Mesothelial cell of epicardium (in vitro differentiated cells): ENCODE measurements at regions not wholly inside any gene's neighbourhood (a gene's known extent, or its start where the extent isn't known, plus 50 kb on each side); places are given as distances from the start of the nearest gene placed in this dataset.

ENCODE experiments used
- DNase-seq, 2 experiments: peaks; one replicate each; pipeline ENCODE4 v3.0.0; 2021; ENCODE audit warnings: low spot score in 2 of 2; ENCODE audit not compliant: unreplicated experiment in 2 of 2
- H3K27ac Mint-ChIP-seq: 2 replicates; pipeline ENCODE4 v1.8.0; 2021; ENCODE audit warnings: mixed read lengths
- H3K27me3 Mint-ChIP-seq: 2 replicates; pipeline ENCODE4 v1.8.0; 2021; ENCODE audit warnings: low read depth, mixed read lengths
- H3K36me3 Mint-ChIP-seq: 2 replicates; pipeline ENCODE4 v1.8.0; 2021; ENCODE audit warnings: mixed read lengths
- H3K4me1 Mint-ChIP-seq: 2 replicates; pipeline ENCODE4 v1.8.0; 2021; ENCODE audit warnings: mixed read lengths
- H3K4me3 Mint-ChIP-seq: 2 replicates; pipeline ENCODE4 v1.8.0; 2021; ENCODE audit warnings: mild to moderate bottlenecking, moderate library complexity, mixed read lengths
- H3K9me3 Mint-ChIP-seq: 2 replicates; pipeline ENCODE4 v1.8.0; 2021; ENCODE audit warnings: mixed read lengths
- TF ChIP-seq, protein P1 (sequence below): fragments of 200-600 bp; sonication (generic); IDR thresholded peaks from one replicate; pipeline ENCODE4 v1.5.0; 2021; ENCODE audit warnings: antibody characterized with exemption; ENCODE audit not compliant: unreplicated experiment

GRCh38 chr12:116420227-116420880, 138.8 kb upstream of the MAP1LC3B2 start:
- Mint-ChIP-seq H3K4me1 (peaks cover 13% of the 10 kb centered on the region), H3K36me3 (no peaks in the 10 kb centered on the region), H3K27me3 (no peaks in the 10 kb centered on the region), H3K4me3 (no peak overlapping the region), H3K27ac (peak overlapping the region; percentile 43), H3K9me3 (peaks cover 6% of the 10 kb centered on the region)
- TF ChIP-seq, protein P1, sequence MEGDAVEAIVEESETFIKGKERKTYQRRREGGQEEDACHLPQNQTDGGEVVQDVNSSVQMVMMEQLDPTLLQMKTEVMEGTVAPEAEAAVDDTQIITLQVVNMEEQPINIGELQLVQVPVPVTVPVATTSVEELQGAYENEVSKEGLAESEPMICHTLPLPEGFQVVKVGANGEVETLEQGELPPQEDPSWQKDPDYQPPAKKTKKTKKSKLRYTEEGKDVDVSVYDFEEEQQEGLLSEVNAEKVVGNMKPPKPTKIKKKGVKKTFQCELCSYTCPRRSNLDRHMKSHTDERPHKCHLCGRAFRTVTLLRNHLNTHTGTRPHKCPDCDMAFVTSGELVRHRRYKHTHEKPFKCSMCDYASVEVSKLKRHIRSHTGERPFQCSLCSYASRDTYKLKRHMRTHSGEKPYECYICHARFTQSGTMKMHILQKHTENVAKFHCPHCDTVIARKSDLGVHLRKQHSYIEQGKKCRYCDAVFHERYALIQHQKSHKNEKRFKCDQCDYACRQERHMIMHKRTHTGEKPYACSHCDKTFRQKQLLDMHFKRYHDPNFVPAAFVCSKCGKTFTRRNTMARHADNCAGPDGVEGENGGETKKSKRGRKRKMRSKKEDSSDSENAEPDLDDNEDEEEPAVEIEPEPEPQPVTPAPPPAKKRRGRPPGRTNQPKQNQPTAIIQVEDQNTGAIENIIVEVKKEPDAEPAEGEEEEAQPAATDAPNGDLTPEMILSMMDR: no peak
- no peak for DNase-seq

- Mint-ChIP-seq H3K36me3 (no peaks in the 10 kb centered on the region), H3K9me3 (peaks cover 6% of the 10 kb centered on the region), H3K4me1 (peaks cover 26% of the 10 kb centered on the region), H3K27ac (no peak overlapping the region), H3K27me3 (no peaks in the 10 kb centered on the region), H3K4me3 (no peak overlapping the region)
- TF ChIP-seq, protein P1: no peak
- no peak for DNase-seq
Observed at GRCh38 chr12:116421785-116422538, 137.2 kb upstream of the MAP1LC3B2 start.

GRCh38 chr12:116423094-116423493, 136.1 kb upstream of the MAP1LC3B2 start:
- H3K36me3 Mint-ChIP-seq: no peaks in the 10 kb centered on the region
- peaks cover 6% of the 10 kb centered on the region for H3K9me3 Mint-ChIP-seq

GRCh38 chr12:116425256-116426193, 133.7 kb upstream of the MAP1LC3B2 start:
- DNase-seq: no peak
- H3K9me3 Mint-ChIP-seq: peaks cover 6% of the 10 kb centered on the region
- no peak overlapping the region for H3K4me3 Mint-ChIP-seq
- TF ChIP-seq, protein P1: no peak
- no peaks in the 10 kb centered on the region for H3K36me3 Mint-ChIP-seq
- peaks cover 51% of the 10 kb centered on the region for H3K4me1 Mint-ChIP-seq
- H3K27me3 Mint-ChIP-seq: no peaks in the 10 kb centered on the region
- peak overlapping the region; percentile 97 for H3K27ac Mint-ChIP-seq

More at GRCh38 chr12:116423094-116423493, 136.1 kb upstream of the MAP1LC3B2 start:
- Mint-ChIP-seq H3K27ac (peak overlapping the region; percentile 90), H3K4me1 (peaks cover 37% of the 10 kb centered on the region), H3K27me3 (no peaks in the 10 kb centered on the region), H3K4me3 (no peak overlapping the region)
- TF ChIP-seq, protein P1: no peak
- DNase-seq: no peak

- Mint-ChIP-seq H3K4me1 (peaks cover 49% of the 10 kb centered on the region), H3K36me3 (no peaks in the 10 kb centered on the region), H3K27ac (peak overlapping the region; percentile 97), H3K27me3 (no peaks in the 10 kb centered on the region), H3K4me3 (peak overlapping the region; percentile 7), H3K9me3 (peaks cover 6% of the 10 kb centered on the region)
- TF ChIP-seq, protein P1: no peak
- DNase-seq: peak; percentile 65 to 73
Observed at GRCh38 chr12:116426391-116427136, 132.6 kb upstream of the MAP1LC3B2 start.
